HG03139 (cell line): ENCODE measurements at regions not wholly inside any gene's neighbourhood (a gene's known extent, or its start where the extent isn't known, plus 50 kb on each side); places are given as distances from the start of the nearest gene placed in this dataset.
"Not testable (repeated sequence)": the region's sequence is repeated elsewhere in the genome, so short reads cannot be mapped to it uniquely, and the experiment has no call there.

Experiments
- ATAC-seq: cut with Tn5 transposase; IDR thresholded peaks from one replicate; pipeline ENCODE4 v1.9.1; 2021; ENCODE audit not compliant: unreplicated experiment

DNA sequence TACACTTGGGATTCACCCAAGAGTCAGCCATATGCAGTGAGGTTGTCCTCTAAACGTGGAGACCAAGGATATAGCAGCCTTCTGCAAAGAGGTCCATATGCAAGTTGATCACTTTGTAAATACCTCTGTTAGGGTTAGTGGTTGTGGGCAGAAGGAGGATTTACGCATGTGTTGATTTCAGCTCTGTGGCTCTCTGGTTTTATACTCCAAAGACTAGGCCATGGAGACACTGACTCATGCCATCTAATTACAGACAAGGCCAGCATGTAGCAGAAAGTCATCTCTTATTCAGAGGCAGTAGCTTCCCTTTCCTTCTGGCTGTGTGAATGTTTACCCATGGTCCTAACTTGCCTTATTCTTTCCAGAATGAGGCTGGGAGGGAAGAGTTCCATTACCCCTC lies 140.9 kb upstream of the GOLGA6L4 start:
- ATAC-seq = not testable (repeated sequence)

GRCh38 chr15:84097053-84097452 lies 138.5 kb upstream of the GOLGA6L4 start:
- ATAC-seq = not testable (repeated sequence)

- ATAC-seq = no peak
Observed at GRCh38 chr15:84098604-84099003, 137.0 kb upstream of the GOLGA6L4 start.

DNA sequence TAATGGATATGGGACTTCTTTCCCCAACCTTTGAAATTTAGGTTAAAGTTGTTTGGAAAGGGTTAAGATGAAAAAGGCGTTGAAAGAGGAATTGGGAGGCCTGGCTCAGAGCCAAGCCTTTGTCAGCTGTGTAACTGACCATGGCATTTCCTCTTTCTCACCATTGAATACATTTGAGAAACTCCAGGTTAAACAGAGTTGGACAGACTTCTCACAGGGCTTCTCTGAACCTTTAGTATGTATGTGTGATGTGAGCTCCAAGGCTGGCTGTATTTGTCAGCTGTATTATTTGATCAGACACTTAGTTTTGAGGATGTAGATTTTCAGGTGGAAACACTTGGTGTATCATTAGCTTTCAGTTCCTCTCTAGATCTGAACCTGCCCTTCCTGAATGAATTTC lies 136.4 kb upstream of the GOLGA6L4 start:
- ATAC-seq = no peak

DNA sequence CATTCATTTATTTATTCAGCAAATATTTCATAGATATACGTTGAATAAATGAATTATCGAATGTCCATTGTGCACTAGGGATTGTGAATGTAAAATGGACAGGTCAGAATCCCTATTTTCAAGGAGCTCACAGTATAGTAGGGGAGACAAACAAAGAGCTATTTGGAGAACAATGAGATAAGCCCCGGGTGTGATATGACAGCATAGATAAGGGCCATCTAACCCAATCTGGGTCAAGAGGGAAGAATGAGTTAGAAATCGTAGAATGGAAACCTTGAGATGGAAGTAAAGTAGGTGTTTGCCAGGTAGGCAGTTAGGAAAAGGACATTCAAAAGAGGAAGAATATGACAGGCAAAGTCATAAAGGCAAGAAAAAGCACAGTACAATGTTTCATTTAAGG lies 132.2 kb upstream of the GOLGA6L4 start:
- ATAC-seq = no peak

DNA sequence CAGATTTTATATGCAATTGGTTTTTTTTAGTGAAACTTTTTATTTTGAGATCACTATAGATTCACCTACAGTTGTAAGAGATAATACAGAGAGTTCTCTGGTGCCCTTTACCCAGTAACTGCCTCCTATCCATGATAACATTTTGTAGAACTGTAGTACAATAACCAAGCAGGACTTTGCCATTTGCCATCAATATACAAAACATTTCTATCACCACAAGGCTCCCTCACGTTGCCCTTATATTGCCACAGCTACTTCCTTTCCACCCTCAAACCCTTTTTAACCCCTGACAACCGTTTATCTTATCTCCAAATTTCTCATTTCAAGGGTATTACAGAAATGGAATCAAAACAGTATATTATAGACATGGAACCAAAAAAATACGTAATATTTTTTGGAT lies 130.7 kb upstream of the GOLGA6L4 start:
- ATAC-seq = no peak

DNA sequence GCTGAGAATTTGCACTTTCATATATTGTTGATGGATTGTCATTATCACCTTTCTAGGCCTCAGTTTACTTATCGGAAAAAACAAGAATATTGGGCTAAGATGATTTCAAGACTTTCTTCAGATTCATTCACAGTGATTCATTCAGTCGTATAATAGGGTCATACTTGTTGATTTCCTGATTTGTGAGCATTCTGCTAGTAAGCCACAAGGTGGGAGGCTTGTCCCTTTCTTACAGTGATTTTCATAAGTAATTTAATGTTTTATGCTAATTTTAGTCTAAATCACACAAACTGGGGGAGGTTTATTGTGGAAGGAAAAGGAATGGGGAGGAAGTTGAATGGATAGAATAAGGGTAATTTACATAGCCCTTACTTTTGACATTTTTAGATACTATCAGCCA lies 126.8 kb upstream of the GOLGA6L4 start:
- no peak for ATAC-seq

- no peak for ATAC-seq
Observed at GRCh38 chr15:84111575-84111974, 124.0 kb upstream of the GOLGA6L4 start.

DNA sequence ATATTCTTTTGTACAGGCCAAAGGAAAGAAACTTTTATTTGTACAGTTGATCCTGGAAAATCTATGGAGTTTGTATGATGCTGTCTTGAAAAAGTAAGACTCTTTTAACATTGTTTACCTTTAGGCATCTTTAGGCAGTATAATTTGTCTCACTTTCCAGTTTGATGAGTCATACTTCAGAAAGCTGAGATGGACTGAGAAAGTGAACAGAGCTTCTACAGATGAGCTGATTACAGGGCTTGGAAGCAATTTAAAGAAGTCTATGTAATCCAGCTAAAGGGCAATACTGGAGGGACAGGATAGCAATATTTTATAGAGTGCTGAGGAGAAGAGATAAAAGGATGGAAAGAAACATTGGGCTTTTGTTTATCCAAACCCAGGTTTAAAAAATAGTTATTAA lies 123.5 kb upstream of the GOLGA6L4 start:
- no peak for ATAC-seq

GRCh38 chr15:84113919-84114318 lies 121.7 kb upstream of the GOLGA6L4 start:
- no peak for ATAC-seq

DNA sequence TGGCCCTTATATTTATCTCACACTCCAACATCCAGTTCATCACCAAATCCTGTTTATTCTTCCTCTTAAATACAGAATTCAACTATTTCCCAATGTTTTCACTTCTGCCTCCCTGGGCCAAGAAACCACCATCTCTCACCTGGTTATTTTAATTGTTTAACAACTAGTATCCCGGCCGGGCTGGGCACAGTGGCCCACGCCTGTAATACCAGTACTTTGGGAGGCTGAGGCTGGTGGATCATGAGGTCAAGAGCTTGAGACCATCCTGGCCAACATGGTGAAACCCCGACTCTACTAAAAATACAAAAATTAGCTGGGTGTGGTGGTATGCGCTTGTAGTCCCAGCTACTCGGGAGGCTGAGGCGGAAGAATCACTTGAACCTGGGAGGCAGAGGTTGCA lies 120.9 kb upstream of the GOLGA6L4 start:
- not testable (repeated sequence) for ATAC-seq

- not testable (repeated sequence) for ATAC-seq
Observed at GRCh38 chr15:84119351-84119750, 116.2 kb upstream of the GOLGA6L4 start.

GRCh38 chr15:84120903-84121302 lies 114.7 kb upstream of the GOLGA6L4 start:
- ATAC-seq = not testable (repeated sequence)

DNA sequence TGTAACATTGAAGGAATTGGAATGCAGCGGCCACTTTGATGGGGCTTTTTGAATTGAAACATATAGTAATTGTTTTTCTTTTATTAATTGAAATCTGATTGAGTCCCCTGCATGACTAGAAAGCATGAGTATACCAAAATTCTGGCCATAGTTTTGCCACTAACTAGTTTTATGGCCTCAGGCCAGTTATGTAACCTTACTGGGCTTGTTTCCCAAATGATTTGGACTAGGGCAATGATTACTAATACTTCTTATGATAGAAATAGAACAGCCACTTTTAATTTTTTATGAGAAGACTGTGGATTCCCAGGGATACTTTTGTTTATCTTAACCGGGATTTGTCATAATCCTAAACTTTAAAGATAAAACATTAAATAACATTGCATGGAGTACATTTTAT lies 106.9 kb upstream of the GOLGA6L4 start:
- ATAC-seq = not testable (repeated sequence)

GRCh38 chr15:84130098-84130831 lies 105.3 kb upstream of the GOLGA6L4 start:
- not testable (repeated sequence) for ATAC-seq

DNA sequence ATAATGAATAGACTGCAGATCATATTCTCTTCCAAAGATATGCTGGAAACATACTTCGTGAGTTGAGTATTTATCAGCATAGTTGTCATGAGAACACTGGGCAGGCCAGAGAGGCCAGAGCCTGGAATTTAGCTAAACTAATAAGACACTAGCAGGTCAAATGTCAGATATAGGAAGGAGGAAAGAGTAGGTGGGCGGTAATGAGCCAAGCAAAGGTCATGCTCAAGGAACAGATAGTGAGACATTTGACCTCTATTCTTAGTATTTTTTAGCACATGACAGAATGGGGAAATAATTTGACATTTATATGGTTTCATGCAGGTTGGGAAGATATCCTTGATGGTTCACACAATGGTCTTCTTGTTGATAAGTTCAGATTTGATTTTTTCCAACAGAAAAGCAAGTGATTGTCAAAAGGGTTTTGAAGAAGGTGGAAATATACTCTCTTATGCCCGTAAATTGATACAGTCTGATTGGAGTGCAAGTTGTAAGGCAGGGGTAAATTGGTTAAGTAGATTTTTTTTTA lies 99.6 kb upstream of the GOLGA6L4 start:
- not testable (repeated sequence) for ATAC-seq

DNA sequence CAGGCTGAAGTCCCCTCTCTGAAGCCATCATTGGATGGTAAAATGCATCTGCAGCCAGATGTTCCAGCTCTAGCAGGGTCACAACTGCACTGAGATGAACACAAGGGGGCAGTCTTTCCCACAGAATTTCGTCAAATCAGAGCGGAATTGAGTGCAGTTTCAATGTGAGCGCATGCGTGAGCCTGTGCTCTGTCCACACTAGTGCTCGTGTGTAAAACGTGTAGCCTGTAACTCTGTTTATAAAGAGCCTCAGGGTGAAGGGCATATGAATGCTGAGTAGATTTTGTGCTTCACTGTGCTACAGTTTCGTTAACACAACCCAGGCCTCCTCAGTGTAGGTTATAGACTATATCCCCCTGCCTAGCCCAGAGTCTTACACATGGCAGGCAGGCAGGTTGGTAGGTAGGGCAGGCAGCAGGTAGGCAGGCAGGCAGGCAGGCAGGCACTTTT lies 92.7 kb upstream of the GOLGA6L4 start:
- peak; percentile 98 for ATAC-seq

- no peak for ATAC-seq
Observed at GRCh38 chr15:84143753-84144314, 91.7 kb upstream of the GOLGA6L4 start.

GRCh38 chr15:84144946-84145345 lies 90.6 kb upstream of the GOLGA6L4 start:
- ATAC-seq = not testable (repeated sequence)

DNA sequence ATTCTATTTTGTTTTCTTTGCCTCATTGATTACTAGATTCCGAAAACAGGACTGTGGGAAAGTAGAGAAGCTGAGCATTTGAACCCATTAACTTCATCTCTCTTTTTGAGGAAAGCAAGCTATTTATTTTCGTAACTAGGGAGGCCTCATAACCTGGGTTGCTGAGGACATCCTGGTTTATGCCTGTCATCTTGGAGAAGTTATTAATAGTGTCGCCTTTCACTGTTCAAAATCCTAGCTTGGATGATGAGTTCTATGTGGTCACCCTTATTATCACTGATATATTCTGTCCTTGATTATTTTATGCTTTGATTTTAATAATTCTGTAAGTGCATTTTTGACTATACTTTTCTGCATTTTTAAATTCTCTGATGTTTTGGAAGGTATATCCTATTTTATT lies 89.3 kb upstream of the GOLGA6L4 start:
- not testable (repeated sequence) for ATAC-seq

- not testable (repeated sequence) for ATAC-seq
Observed at GRCh38 chr15:84147307-84147706, 88.3 kb upstream of the GOLGA6L4 start.

GRCh38 chr15:84151205-84151931 lies 84.2 kb upstream of the GOLGA6L4 start:
- no peak for ATAC-seq
